HG02870 (cell line): ENCODE measurements at regions not wholly inside any gene's neighbourhood (a gene's known extent, or its start where the extent isn't known, plus 50 kb on each side); places are given as distances from the start of the nearest gene placed in this dataset.

Experiments
- ATAC-seq: cut with Tn5 transposase; IDR thresholded peaks from one replicate; pipeline ENCODE4 v1.9.1; 2021; ENCODE audit warnings: mild to moderate bottlenecking, moderate library complexity; ENCODE audit not compliant: unreplicated experiment

GRCh38 chr2:15834381-15835031, 105.8 kb upstream of the MYCN start:
- ATAC-seq: no peak

- no peak for ATAC-seq
Measured at GRCh38 chr2:15835991-15836688, 104.2 kb upstream of the MYCN start.

GRCh38 chr2:15836689-15837610, 103.4 kb upstream of the MYCN start:
- ATAC-seq: no peak

- ATAC-seq: no peak
Measured at GRCh38 chr2:15838481-15839090, 101.8 kb upstream of the MYCN start.

GRCh38 chr2:15839426-15840124, 100.8 kb upstream of the MYCN start:
- no peak for ATAC-seq

- ATAC-seq: no peak
Measured at GRCh38 chr2:15840148-15840547, 100.2 kb upstream of the MYCN start.

GRCh38 chr2:15840969-15841368, 99.4 kb upstream of the MYCN start:
- ATAC-seq: no peak

GRCh38 chr2:15841776-15842560, 98.4 kb upstream of the MYCN start:
- no peak for ATAC-seq

- no peak for ATAC-seq
Measured at GRCh38 chr2:15842758-15843666, 97.3 kb upstream of the MYCN start.

GRCh38 chr2:15844211-15844801, 96.0 kb upstream of the MYCN start:
- no peak for ATAC-seq

- ATAC-seq: no peak
Measured at GRCh38 chr2:15845294-15845693, 95.1 kb upstream of the MYCN start.

GRCh38 chr2:15845737-15846405, 94.5 kb upstream of the MYCN start:
- ATAC-seq: no peak

- no peak for ATAC-seq
Measured at GRCh38 chr2:15846626-15847025, 93.7 kb upstream of the MYCN start.

GRCh38 chr2:15850534-15850933, 89.8 kb upstream of the MYCN start:
- ATAC-seq: no peak

GRCh38 chr2:15851076-15851693, 89.2 kb upstream of the MYCN start:
- ATAC-seq: no peak

- ATAC-seq: no peak
Measured at GRCh38 chr2:15852811-15853210, 87.5 kb upstream of the MYCN start.

- no peak for ATAC-seq
Measured at GRCh38 chr2:15853903-15854302, 86.4 kb upstream of the MYCN start.
